Liver (tissue), 3 donors: ENCODE measurements at regions not wholly inside any gene's neighbourhood (a gene's known extent, or its start where the extent isn't known, plus 50 kb on each side); places are given as distances from the start of the nearest gene placed in this dataset.

Experiments
- CTCF ChIP-seq: fragments of 150-350 bp; IDR thresholded peaks from 2 replicates; pipeline ENCODE4 v1.5.1; 2017; ENCODE audit warnings: improper control_type of control experiment, low read depth, low read length; ENCODE audit not compliant: missing input control
- FOXA1 ChIP-seq: IDR thresholded peaks from 2 replicates; pipeline ENCODE4 v1.6.1; 2016; ENCODE audit warnings: antibody characterized with exemption
- GABPA ChIP-seq, 2 donors: IDR thresholded peaks in 1 of 2; conservative IDR thresholded peaks in 1 of 2; 2 replicates each; pipeline ENCODE4 v1.6.1; 2016; ENCODE audit warnings: antibody characterized with exemption in 2 of 2, mild to moderate bottlenecking in 1 of 2, moderate library complexity in 1 of 2
- JUND ChIP-seq, 2 donors: IDR thresholded peaks; 2 replicates each; pipeline ENCODE4 v1.6.1; 2016; ENCODE audit warnings: antibody characterized with exemption in 2 of 2
- MAX ChIP-seq: IDR thresholded peaks from 2 replicates; pipeline ENCODE4 v1.6.1; 2016; ENCODE audit warnings: antibody characterized with exemption
- NR2F2 ChIP-seq: IDR thresholded peaks from 2 replicates; pipeline ENCODE4 v1.6.1; 2016; ENCODE audit warnings: antibody characterized with exemption
- REST ChIP-seq: IDR thresholded peaks from 2 replicates; pipeline ENCODE4 v1.6.1; 2016; ENCODE audit warnings: antibody characterized with exemption, mild to moderate bottlenecking
- SP1 ChIP-seq: IDR thresholded peaks from 2 replicates; pipeline ENCODE4 v1.6.1; 2018; ENCODE audit warnings: antibody characterized with exemption, mild to moderate bottlenecking
- TAF1 ChIP-seq: conservative IDR thresholded peaks from 2 replicates; pipeline ENCODE4 v1.6.1; 2016; ENCODE audit warnings: antibody characterized with exemption, mild to moderate bottlenecking
- YY1 ChIP-seq: IDR thresholded peaks from 2 replicates; pipeline ENCODE4 v1.6.1; 2016; ENCODE audit warnings: antibody characterized with exemption, mild to moderate bottlenecking
- ZBTB33 ChIP-seq: IDR thresholded peaks from 2 replicates; pipeline ENCODE4 v1.6.1; 2016; ENCODE audit warnings: antibody characterized with exemption
- donor health status: healthy.
- donor health status: healthy.

GRCh38 chr1:222373216-222373615, 174.7 kb downstream of the HHIPL2 start:
- no peak for TF ChIP-seq CTCF
- TF ChIP-seq MAX = no peak
- no peak for TF ChIP-seq REST
- no peak for TF ChIP-seq FOXA1
- no peak for TF ChIP-seq GABPA (IDR thresholded peaks at IDR 0.05 in 1 of 2, conservative IDR thresholded peaks at IDR 0.05 in 1 of 2)
- no peak for TF ChIP-seq NR2F2
- no peak for TF ChIP-seq SP1
- no peak for TF ChIP-seq JUND (IDR thresholded peaks at IDR 0.05)
- no peak for TF ChIP-seq TAF1
- TF ChIP-seq YY1 = no peak
- TF ChIP-seq ZBTB33 = no peak
